GM12878 (cell line): ENCODE measurements at regions not wholly inside any gene's neighbourhood (a gene's known extent, or its start where the extent isn't known, plus 50 kb on each side); places are given as distances from the start of the nearest gene placed in this dataset.

Experiments
- ATAC-seq: fragments of 200-7000 bp; cut with Tn5 transposase; 3 replicates; pipeline ENCODE4 v1.9.1; 2020; ENCODE audit warnings: mild to moderate bottlenecking, moderate library complexity
- BruUV-seq: library from RNA; stranded (reverse); fragments of 400-500 nt; replicated peaks from 2 replicates; lab custom pipeline; 2021; lab: Mats Ljungman, UMichigan
- CTCF ChIA-PET: fragments of 300-600 bp; sonication (Branson Sonifier 250); formaldehyde crosslinking; extraction: SDS; loops from one replicate; lab custom pipeline; 2021; ENCODE audit warnings: inconsistent platforms; lab: Yijun Ruan, JAX
- POLR2A ChIA-PET: fragments of 350-600 bp; formaldehyde crosslinking; extraction: SDS; loops from one replicate; lab custom pipeline; 2021; ENCODE audit warnings: inconsistent platforms; lab: Charles Lee
- RAD21 ChIA-PET: fragments of 300-600 bp; sonication (Branson Sonifier 250); formaldehyde crosslinking; loops from one replicate; lab custom pipeline; 2023; ENCODE audit warnings: antibody characterized with exemption; ENCODE audit not compliant: unreplicated experiment; lab: Charles Lee
- SMC1A ChIA-PET: fragments of 300-600 bp; sonication (Branson Sonifier 250); formaldehyde crosslinking; loops from one replicate; lab custom pipeline; 2023; ENCODE audit not compliant: unreplicated experiment, uncharacterized antibody; lab: Charles Lee
- DNase-seq: peaks from one replicate; pipeline ENCODE4 v3.0.0-alpha.2; 2011; ENCODE audit warnings: low read depth, low spot score
- FAIRE-seq: peaks from 3 replicates; lab custom pipeline; 2011; peaks lifted over from hg19 to GRCh38; lab: Jason Lieb, UNC
- H2AFZ ChIP-seq: 2 replicates; pipeline ENCODE4 v1.6.0; 2011; ENCODE audit warnings: low read depth, low read length, control low read depth; ENCODE audit not compliant: control insufficient read depth
- H3K27ac ChIP-seq: 2 replicates; pipeline ENCODE4 v1.5.1; 2011; ENCODE audit warnings: control low read depth; ENCODE audit not compliant: control insufficient read depth, insufficient read depth
- H3K27me3 ChIP-seq, 2 experiments: replicated peaks in 1 of 2; 2 replicates each; pipeline versions ENCODE4 v1.6.0 to v1.6.1; 2011; ENCODE audit warnings: low read length in 1 of 2; ENCODE audit not compliant: control insufficient read depth in 2 of 2, insufficient read depth in 2 of 2
- H3K36me3 ChIP-seq, 2 experiments: 2 replicates each; pipeline ENCODE4 v1.5.1; 2011; ENCODE audit warnings: low read length in 1 of 2; ENCODE audit not compliant: control insufficient read depth in 2 of 2, insufficient read depth in 2 of 2
- H3K4me1 ChIP-seq: 2 replicates; pipeline ENCODE4 v1.6.1; 2011; ENCODE audit warnings: mild to moderate bottlenecking, low read length, moderate library complexity, mixed read lengths; ENCODE audit not compliant: control insufficient read depth, insufficient read depth
- H3K4me2 ChIP-seq: 2 replicates; pipeline ENCODE4 v1.6.0; 2011; ENCODE audit warnings: control low read depth; ENCODE audit not compliant: control insufficient read depth, insufficient read depth
- H3K4me3 ChIP-seq: fragments of 200-600 bp; sonication (generic); 2 replicates; pipeline ENCODE4 v1.5.1; 2016
- H3K79me2 ChIP-seq: 2 replicates; pipeline ENCODE4 v1.6.0; 2011; ENCODE audit warnings: low read length; ENCODE audit not compliant: control insufficient read depth, insufficient read depth
- H3K9ac ChIP-seq: 2 replicates; pipeline ENCODE4 v1.8.0; 2011; ENCODE audit warnings: low read length, control low read depth, mixed read lengths; ENCODE audit not compliant: control insufficient read depth, insufficient read depth
- H3K9me3 ChIP-seq: replicated peaks from 3 replicates; pipeline ENCODE4 v1.5.1; 2011; ENCODE audit warnings: mild to moderate bottlenecking, low read length; ENCODE audit not compliant: control insufficient read depth, insufficient read depth
- H4K20me1 ChIP-seq: 2 replicates; pipeline ENCODE4 v1.6.0; 2011; ENCODE audit not compliant: control insufficient read depth, insufficient read depth
- ATF7 ChIP-seq: fragments of 450-650 bp; IDR thresholded peaks from 2 replicates; pipeline ENCODE4 v1.6.1; 2016; ENCODE audit warnings: low read depth, mild to moderate bottlenecking
- BRCA1 ChIP-seq: IDR thresholded peaks from 2 replicates; pipeline ENCODE4 v1.6.1; 2011; ENCODE audit warnings: low read depth, low read length, improper control_type of control experiment
- KAT2A ChIP-seq: conservative IDR thresholded peaks from 2 replicates; pipeline ENCODE4 v1.6.1; 2011; ENCODE audit warnings: low read depth, low read length; ENCODE audit not compliant: control insufficient read depth
- KDM1A ChIP-seq: fragments of 200-600 bp; sonication (generic); IDR thresholded peaks from 2 replicates; pipeline ENCODE4 v1.6.1; 2016; ENCODE audit warnings: borderline replicate concordance
- MYB ChIP-seq: fragments of 150-350 bp; IDR thresholded peaks from 2 replicates; pipeline ENCODE4 v1.6.1; 2014; ENCODE audit warnings: mild to moderate bottlenecking, low read depth, low read length, borderline replicate concordance
- MYC ChIP-seq: IDR thresholded peaks from 2 replicates; pipeline ENCODE4 v1.6.1; 2011; ENCODE audit warnings: mild to moderate bottlenecking, low read length, moderate library complexity, inconsistent platforms; ENCODE audit not compliant: insufficient read depth, insufficient replicate concordance, insufficient read length, severe bottlenecking
- NR2C1 ChIP-seq: fragments of 450-650 bp; IDR thresholded peaks from 2 replicates; pipeline ENCODE4 v1.6.1; 2017; ENCODE audit warnings: antibody characterized with exemption, mild to moderate bottlenecking, moderate library complexity
- PRDM15 ChIP-seq: fragments of 450-650 bp; formaldehyde crosslinking; IDR thresholded peaks from 2 replicates; pipeline ENCODE4 v1.4.0; 2020; ENCODE audit warnings: mild to moderate bottlenecking, moderate library complexity
- RFX5 ChIP-seq: IDR thresholded peaks from 2 replicates; pipeline ENCODE4 v1.6.1; 2011; ENCODE audit warnings: low read depth, low read length, improper control_type of control experiment
- SP1 ChIP-seq: IDR thresholded peaks from one replicate; pipeline ENCODE4 v1.6.1; 2011; ENCODE audit warnings: low read depth, low read length
- ZNF592 ChIP-seq: fragments of 450-650 bp; IDR thresholded peaks from 2 replicates; pipeline ENCODE4 v1.6.1; 2017; ENCODE audit warnings: mild to moderate bottlenecking, moderate library complexity
- WGBS: methylation state at CpG from one replicate; pipeline ENCODE4 v1.1.6; 2016; ENCODE audit warnings: low lambda C conversion rate; ENCODE audit not compliant: insufficient replicate concordance, insufficient coverage; ENCODE audit errors: missing lambda C conversion rate; 5-methylcytosine and 5-hydroxymethylcytosine counted together
- in situ Hi-C: fragments of 300-500 bp; cut with MboI; formaldehyde crosslinking; loops from 9 replicates; pipeline ENCODE4 v1.14.3; 2018; ENCODE audit warnings: mixed read lengths
- intact Hi-C: fragments of 100-400 bp; cut with micrococcal nuclease; formaldehyde crosslinking; loops from one replicate; pipeline ENCODE4 v1.14.2; 2022; ENCODE audit not compliant: unreplicated experiment
- TF ChIP-seq, protein P1 (sequence below): fragments of 450-650 bp; conservative IDR thresholded peaks from 2 replicates; pipeline ENCODE4 v1.6.1; 2017; ENCODE audit warnings: mild to moderate bottlenecking, moderate library complexity
- TF ChIP-seq, protein P2 (sequence below): IDR thresholded peaks from 2 replicates; pipeline ENCODE4 v1.6.1; 2011; ENCODE audit warnings: low read depth, low read length, improper control_type of control experiment, borderline replicate concordance

GRCh38 chr21:16788584-16788983, 724.3 kb upstream of the CXADR start:
- intact Hi-C loops (no loop called here), in situ Hi-C loops (no loop called here)
- no TSS peak for BruUV-seq
- H3K9ac ChIP-seq = no peak overlapping the region
- no peaks in the 10 kb centered on the region for H3K36me3 ChIP-seq
- DNase-seq = no peak
- no peaks in the 10 kb centered on the region for H3K9me3 ChIP-seq
- H3K4me2 ChIP-seq = no peak overlapping the region
- ChIA-PET POLR2A (no interaction called here), SMC1A (no interaction called here), CTCF (no interaction called here), RAD21 (no interaction called here)
- no peak overlapping the region for H3K27ac ChIP-seq
- no peaks in the 10 kb centered on the region for H3K79me2 ChIP-seq
- WGBS = 8% methylated on average over 2 of the region's 2 CpGs
- no peak for FAIRE-seq
- no peaks in the 10 kb centered on the region for H3K27me3 ChIP-seq
- H2AFZ ChIP-seq = no peak overlapping the region
- TF ChIP-seq NR2C1 (no peak), ZNF592 (no peak), BRCA1 (no peak), MYB (no peak), RFX5 (no peak), MYC (no peak), ATF7 (no peak), SP1 (no peak), KDM1A (no peak), PRDM15 (CRISPR knock-in tag) (no peak), KAT2A (no peak)
- TF ChIP-seq, protein P1, sequence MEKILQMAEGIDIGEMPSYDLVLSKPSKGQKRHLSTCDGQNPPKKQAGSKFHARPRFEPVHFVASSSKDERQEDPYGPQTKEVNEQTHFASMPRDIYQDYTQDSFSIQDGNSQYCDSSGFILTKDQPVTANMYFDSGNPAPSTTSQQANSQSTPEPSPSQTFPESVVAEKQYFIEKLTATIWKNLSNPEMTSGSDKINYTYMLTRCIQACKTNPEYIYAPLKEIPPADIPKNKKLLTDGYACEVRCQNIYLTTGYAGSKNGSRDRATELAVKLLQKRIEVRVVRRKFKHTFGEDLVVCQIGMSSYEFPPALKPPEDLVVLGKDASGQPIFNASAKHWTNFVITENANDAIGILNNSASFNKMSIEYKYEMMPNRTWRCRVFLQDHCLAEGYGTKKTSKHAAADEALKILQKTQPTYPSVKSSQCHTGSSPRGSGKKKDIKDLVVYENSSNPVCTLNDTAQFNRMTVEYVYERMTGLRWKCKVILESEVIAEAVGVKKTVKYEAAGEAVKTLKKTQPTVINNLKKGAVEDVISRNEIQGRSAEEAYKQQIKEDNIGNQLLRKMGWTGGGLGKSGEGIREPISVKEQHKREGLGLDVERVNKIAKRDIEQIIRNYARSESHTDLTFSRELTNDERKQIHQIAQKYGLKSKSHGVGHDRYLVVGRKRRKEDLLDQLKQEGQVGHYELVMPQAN = no peak
- TF ChIP-seq, protein P2, sequence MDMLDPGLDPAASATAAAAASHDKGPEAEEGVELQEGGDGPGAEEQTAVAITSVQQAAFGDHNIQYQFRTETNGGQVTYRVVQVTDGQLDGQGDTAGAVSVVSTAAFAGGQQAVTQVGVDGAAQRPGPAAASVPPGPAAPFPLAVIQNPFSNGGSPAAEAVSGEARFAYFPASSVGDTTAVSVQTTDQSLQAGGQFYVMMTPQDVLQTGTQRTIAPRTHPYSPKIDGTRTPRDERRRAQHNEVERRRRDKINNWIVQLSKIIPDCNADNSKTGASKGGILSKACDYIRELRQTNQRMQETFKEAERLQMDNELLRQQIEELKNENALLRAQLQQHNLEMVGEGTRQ = no peak
- no peak for ATAC-seq
- H4K20me1 ChIP-seq = no peaks in the 10 kb centered on the region
- no peaks in the 10 kb centered on the region for H3K4me1 ChIP-seq
- H3K4me3 ChIP-seq = no peak overlapping the region
